Endodermal cell (in vitro differentiated cells): ENCODE measurements at regions not wholly inside any gene's neighbourhood (a gene's known extent, or its start where the extent isn't known, plus 50 kb on each side); places are given as distances from the start of the nearest gene placed in this dataset.

Experiments
- DNase-seq: peaks from one replicate; pipeline ENCODE4 v3.0.0-alpha.2; 2017
- H3K27ac ChIP-seq: 2 replicates; pipeline ENCODE4 v1.5.1; 2013; ENCODE audit warnings: mild to moderate bottlenecking, low read depth, low read length, moderate library complexity
- H3K27me3 ChIP-seq: 2 replicates; pipeline ENCODE4 v1.6.1; 2013; ENCODE audit warnings: mild to moderate bottlenecking, low read length, moderate library complexity; ENCODE audit not compliant: insufficient read depth, control insufficient read depth, poor library complexity, severe bottlenecking
- H3K36me3 ChIP-seq: 2 replicates; pipeline ENCODE4 v1.7.0; 2013; ENCODE audit warnings: mild to moderate bottlenecking, low read length, moderate library complexity; ENCODE audit not compliant: control insufficient read depth, insufficient read depth
- H3K4me1 ChIP-seq: one replicate; pipeline ENCODE4 v1.7.0; 2013; ENCODE audit warnings: low read length; ENCODE audit not compliant: control insufficient read depth, insufficient read depth
- H3K4me3 ChIP-seq: 2 replicates; pipeline ENCODE4 v1.5.1; 2013; ENCODE audit warnings: mild to moderate bottlenecking, low read length, moderate library complexity
- H3K9ac ChIP-seq: 2 replicates; pipeline ENCODE4 v1.6.1; 2013; ENCODE audit warnings: mild to moderate bottlenecking, low read length, moderate library complexity; ENCODE audit not compliant: poor library complexity, severe bottlenecking; ENCODE audit errors: extremely low read depth
- H3K9me3 ChIP-seq: 2 replicates; pipeline ENCODE4 v1.6.1; 2013; ENCODE audit warnings: mild to moderate bottlenecking, low read length, moderate library complexity; ENCODE audit not compliant: control insufficient read depth
- H3K27ac Mint-ChIP-seq: 2 replicates; pipeline ENCODE4 v1.8.0; 2020; ENCODE audit warnings: mixed read lengths
- H3K27me3 Mint-ChIP-seq: 2 replicates; pipeline ENCODE4 v1.8.0; 2021; ENCODE audit warnings: mild to moderate bottlenecking, mixed read lengths; ENCODE audit not compliant: insufficient read depth
- H3K36me3 Mint-ChIP-seq: 2 replicates; pipeline ENCODE4 v1.8.0; 2020; ENCODE audit warnings: low read depth, mixed read lengths
- H3K4me1 Mint-ChIP-seq: 2 replicates; pipeline ENCODE4 v1.8.0; 2020; ENCODE audit warnings: mixed read lengths
- H3K4me3 Mint-ChIP-seq: 2 replicates; pipeline ENCODE4 v1.8.0; 2020; ENCODE audit warnings: mild to moderate bottlenecking, moderate library complexity, mixed read lengths
- H3K9me3 Mint-ChIP-seq: 2 replicates; pipeline ENCODE4 v1.8.0; 2020; ENCODE audit warnings: mild to moderate bottlenecking, mixed read lengths
- CTCF ChIP-seq: fragments of 200-600 bp; sonication (generic); conservative IDR thresholded peaks from 2 replicates; pipeline ENCODE4 v1.5.0; 2021; ENCODE audit warnings: antibody characterized with exemption, mild to moderate bottlenecking
- WGBS, 2 experiments: methylation state at CpG; one replicate each; pipeline versions ENCODE4 v1.1.5 to v1.1.7; 2013; ENCODE audit warnings: missing lambda C conversion rate in 2 of 2, mixed read lengths in 1 of 2; ENCODE audit not compliant: insufficient coverage in 1 of 2, insufficient read length in 1 of 2; 5-methylcytosine and 5-hydroxymethylcytosine counted together

GRCh38 chr7:25906003-25906402, 246.0 kb upstream of the NFE2L3 start:
- peaks cover 6% of the 10 kb centered on the region for H3K4me1 Mint-ChIP-seq
- Histone ChIP-seq H3K27me3 (no peaks in the 10 kb centered on the region), H3K27ac (no peak overlapping the region), H3K4me1 (no peaks in the 10 kb centered on the region), H3K4me3 (no peak overlapping the region), H3K36me3 (no peaks in the 10 kb centered on the region), H3K9me3 (no peaks in the 10 kb centered on the region), H3K9ac (no peak overlapping the region)
- DNase-seq: no peak
- no peaks in the 10 kb centered on the region for H3K36me3 Mint-ChIP-seq
- no peaks in the 10 kb centered on the region for H3K9me3 Mint-ChIP-seq
- H3K27ac Mint-ChIP-seq: no peak overlapping the region
- no peaks in the 10 kb centered on the region for H3K27me3 Mint-ChIP-seq
- no peak overlapping the region for H3K4me3 Mint-ChIP-seq
- 86 to 95% methylated on average over 2 to 3 of the region's 3 CpGs for WGBS, 2 experiments
- TF ChIP-seq CTCF: no peak

GRCh38 chr7:25906760-25907159, 245.2 kb upstream of the NFE2L3 start:
- no peaks in the 10 kb centered on the region for H3K36me3 ChIP-seq
- peaks cover 9% of the 10 kb centered on the region for H3K4me1 Mint-ChIP-seq
- no peak for DNase-seq
- H3K4me3 Mint-ChIP-seq: no peak overlapping the region
- H3K9me3 ChIP-seq: no peaks in the 10 kb centered on the region
- no peak overlapping the region for H3K27ac Mint-ChIP-seq
- H3K9me3 Mint-ChIP-seq: no peaks in the 10 kb centered on the region
- H3K9ac ChIP-seq: no peak overlapping the region
- H3K27me3 ChIP-seq: no peaks in the 10 kb centered on the region
- H3K4me3 ChIP-seq: no peak overlapping the region
- H3K4me1 ChIP-seq: no peaks in the 10 kb centered on the region
- H3K27me3 Mint-ChIP-seq: no peaks in the 10 kb centered on the region
- TF ChIP-seq CTCF: no peak
- H3K36me3 Mint-ChIP-seq: no peaks in the 10 kb centered on the region
- WGBS, 2 experiments: 87 to 88% methylated on average over 5 of the region's 5 CpGs
- H3K27ac ChIP-seq: no peak overlapping the region

- Mint-ChIP-seq H3K27ac (no peak overlapping the region), H3K36me3 (no peaks in the 10 kb centered on the region), H3K9me3 (no peaks in the 10 kb centered on the region), H3K4me1 (peaks cover 13% of the 10 kb centered on the region), H3K27me3 (no peaks in the 10 kb centered on the region), H3K4me3 (no peak overlapping the region)
- Histone ChIP-seq H3K9ac (no peak overlapping the region), H3K27me3 (no peaks in the 10 kb centered on the region), H3K4me3 (no peak overlapping the region), H3K36me3 (no peaks in the 10 kb centered on the region), H3K9me3 (no peaks in the 10 kb centered on the region), H3K4me1 (no peaks in the 10 kb centered on the region), H3K27ac (no peak overlapping the region)
- DNase-seq: peak; percentile 71
- WGBS, 2 experiments: 83 to 89% methylated on average over 6 to 7 of the region's 7 CpGs
- no peak for TF ChIP-seq CTCF
Measured at GRCh38 chr7:25907214-25907613, 244.8 kb upstream of the NFE2L3 start.
